HG03139 (cell line): ENCODE measurements at regions not wholly inside any gene's neighbourhood (a gene's known extent, or its start where the extent isn't known, plus 50 kb on each side); places are given as distances from the start of the nearest gene placed in this dataset.

Source experiments
- ATAC-seq: cut with Tn5 transposase; IDR thresholded peaks from one replicate; pipeline ENCODE4 v1.9.1; 2021; ENCODE audit not compliant: unreplicated experiment

GRCh38 chr20:60306551-60306950 lies 348.3 kb downstream of the CDH26 start:
- no peak for ATAC-seq

- ATAC-seq: no peak
These were observed 352.5 kb downstream of the CDH26 start for GRCh38 chr20:60310560-60311349.

- ATAC-seq: no peak
These were observed 355.0 kb downstream of the CDH26 start for GRCh38 chr20:60313191-60313590.

- no peak for ATAC-seq
These were observed 355.4 kb downstream of the CDH26 start for GRCh38 chr20:60313614-60314013.

GRCh38 chr20:60314727-60315126 lies 356.5 kb downstream of the CDH26 start:
- no peak for ATAC-seq

GRCh38 chr20:60316476-60317158 lies 358.4 kb downstream of the CDH26 start:
- ATAC-seq: no peak

- no peak for ATAC-seq
These were observed 359.2 kb downstream of the CDH26 start for GRCh38 chr20:60317401-60317800.

- no peak for ATAC-seq
These were observed 363.4 kb downstream of the CDH26 start for GRCh38 chr20:60321601-60322000.

GRCh38 chr20:60326821-60327220 lies 368.6 kb downstream of the CDH26 start:
- no peak for ATAC-seq

GRCh38 chr20:60327971-60328660 lies 369.9 kb downstream of the CDH26 start:
- no peak for ATAC-seq

GRCh38 chr20:60330461-60330860 lies 372.2 kb downstream of the CDH26 start:
- no peak for ATAC-seq

- no peak for ATAC-seq
These were observed 373.6 kb downstream of the CDH26 start for GRCh38 chr20:60331688-60332300.

- ATAC-seq: no peak
These were observed 374.3 kb downstream of the CDH26 start for GRCh38 chr20:60332523-60332922.

GRCh38 chr20:60334911-60335310 lies 376.7 kb downstream of the CDH26 start:
- ATAC-seq: no peak

GRCh38 chr20:60338556-60338955 lies 380.3 kb downstream of the CDH26 start:
- ATAC-seq: no peak

GRCh38 chr20:60339738-60340137 lies 381.5 kb downstream of the CDH26 start:
- no peak for ATAC-seq

- ATAC-seq: no peak
These were observed 382.0 kb downstream of the CDH26 start for GRCh38 chr20:60340232-60340631.

- no peak for ATAC-seq
These were observed 382.8 kb downstream of the CDH26 start for GRCh38 chr20:60341062-60341461.

GRCh38 chr20:60345106-60345505 lies 386.9 kb downstream of the CDH26 start:
- ATAC-seq: no peak

- no peak for ATAC-seq
These were observed 391.2 kb downstream of the CDH26 start for GRCh38 chr20:60349418-60349817.

GRCh38 chr20:60352017-60352416 lies 393.8 kb downstream of the CDH26 start:
- no peak for ATAC-seq
